Nephron progenitor cell (in vitro differentiated cells): ENCODE measurements at regions not wholly inside any gene's neighbourhood (a gene's known extent, or its start where the extent isn't known, plus 50 kb on each side); places are given as distances from the start of the nearest gene placed in this dataset.

Experiments
- DNase-seq: peaks from one replicate; pipeline ENCODE4 v3.0.0; 2021
- H3K27ac Mint-ChIP-seq: 2 replicates; pipeline ENCODE4 v1.8.0; 2021; ENCODE audit warnings: mild to moderate bottlenecking, moderate library complexity, mixed read lengths
- H3K27me3 Mint-ChIP-seq: 2 replicates; pipeline ENCODE4 v1.8.0; 2021; ENCODE audit warnings: mild to moderate bottlenecking, low read depth, mixed read lengths; ENCODE audit not compliant: poor library complexity
- H3K36me3 Mint-ChIP-seq: 2 replicates; pipeline ENCODE4 v1.8.0; 2021; ENCODE audit warnings: low read depth, mixed read lengths
- H3K4me1 Mint-ChIP-seq: 2 replicates; pipeline ENCODE4 v1.8.0; 2021; ENCODE audit warnings: mixed read lengths
- H3K4me3 Mint-ChIP-seq: 2 replicates; pipeline ENCODE4 v1.8.0; 2021; ENCODE audit warnings: mild to moderate bottlenecking, moderate library complexity, mixed read lengths
- H3K9me3 Mint-ChIP-seq: 2 replicates; pipeline ENCODE4 v1.8.0; 2021; ENCODE audit warnings: mild to moderate bottlenecking, moderate library complexity, mixed read lengths
- CTCF ChIP-seq: fragments of 200-600 bp; sonication (generic); IDR thresholded peaks from 2 replicates; pipeline ENCODE4 v1.5.0; 2021; ENCODE audit warnings: antibody characterized with exemption

- DNase-seq = no peak
- H3K4me3 Mint-ChIP-seq = no peak overlapping the region
- H3K9me3 Mint-ChIP-seq = peaks cover 12% of the 10 kb centered on the region
- no peak for TF ChIP-seq CTCF
- H3K27me3 Mint-ChIP-seq = peaks cover 3% of the 10 kb centered on the region
- H3K4me1 Mint-ChIP-seq = no peaks in the 10 kb centered on the region
- no peaks in the 10 kb centered on the region for H3K36me3 Mint-ChIP-seq
- no peak overlapping the region for H3K27ac Mint-ChIP-seq
These were observed 278.0 kb downstream of the CGGBP1 start for GRCh38 chr3:87780811-87781210.

- no peak overlapping the region for H3K27ac Mint-ChIP-seq
- peaks cover 3% of the 10 kb centered on the region for H3K27me3 Mint-ChIP-seq
- no peaks in the 10 kb centered on the region for H3K36me3 Mint-ChIP-seq
- no peaks in the 10 kb centered on the region for H3K4me1 Mint-ChIP-seq
- no peak for DNase-seq
- no peak for TF ChIP-seq CTCF
- no peak overlapping the region for H3K4me3 Mint-ChIP-seq
- peaks cover 22% of the 10 kb centered on the region for H3K9me3 Mint-ChIP-seq
These were observed 279.9 kb downstream of the CGGBP1 start for GRCh38 chr3:87778876-87779275.

GRCh38 chr3:87771337-87772192 lies 287.2 kb downstream of the CGGBP1 start:
- H3K4me1 Mint-ChIP-seq = peaks cover 5% of the 10 kb centered on the region
- H3K4me3 Mint-ChIP-seq = no peak overlapping the region
- no peaks in the 10 kb centered on the region for H3K36me3 Mint-ChIP-seq
- peak; percentile 57 for TF ChIP-seq CTCF
- DNase-seq = peak; percentile 10
- H3K9me3 Mint-ChIP-seq = peaks cover 14% of the 10 kb centered on the region
- peak overlapping the region; percentile 7 for H3K27ac Mint-ChIP-seq
- peaks cover 4% of the 10 kb centered on the region for H3K27me3 Mint-ChIP-seq

- DNase-seq = no peak
- Mint-ChIP-seq H3K27me3 (peaks cover 4% of the 10 kb centered on the region), H3K27ac (peak overlapping the region; percentile 7), H3K9me3 (no peaks in the 10 kb centered on the region), H3K4me3 (no peak overlapping the region), H3K4me1 (peaks cover 9% of the 10 kb centered on the region), H3K36me3 (no peaks in the 10 kb centered on the region)
- TF ChIP-seq CTCF = no peak
These were observed 292.1 kb downstream of the CGGBP1 start for GRCh38 chr3:87766721-87767120.

- Mint-ChIP-seq H3K27ac (no peak overlapping the region), H3K4me1 (peaks cover 9% of the 10 kb centered on the region), H3K36me3 (no peaks in the 10 kb centered on the region), H3K27me3 (peaks cover 10% of the 10 kb centered on the region), H3K4me3 (no peak overlapping the region), H3K9me3 (no peaks in the 10 kb centered on the region)
- no peak for DNase-seq
- no peak for TF ChIP-seq CTCF
These were observed 293.5 kb downstream of the CGGBP1 start for GRCh38 chr3:87765256-87765655.

- H3K4me3 Mint-ChIP-seq = no peak overlapping the region
These were observed 297.0 kb downstream of the CGGBP1 start for GRCh38 chr3:87761795-87762194.

More at GRCh38 chr3:87761795-87762194, 297.0 kb downstream of the CGGBP1 start:
- peaks cover 6% of the 10 kb centered on the region for H3K27me3 Mint-ChIP-seq
- peaks cover 6% of the 10 kb centered on the region for H3K4me1 Mint-ChIP-seq
- no peaks in the 10 kb centered on the region for H3K9me3 Mint-ChIP-seq
- no peak overlapping the region for H3K27ac Mint-ChIP-seq
- no peak for TF ChIP-seq CTCF
- H3K36me3 Mint-ChIP-seq = no peaks in the 10 kb centered on the region
- no peak for DNase-seq
